ENCODE measurements at regions not wholly inside any gene's neighbourhood (a gene's known extent, or its start where the extent isn't known, plus 50 kb on each side); places are given as distances from the start of the nearest gene placed in this dataset.

GRCh38 chr12:113683574-113683973 lies 211.9 kb upstream of the LHX5 start:
- TF ChIP-seq, protein P1, sequence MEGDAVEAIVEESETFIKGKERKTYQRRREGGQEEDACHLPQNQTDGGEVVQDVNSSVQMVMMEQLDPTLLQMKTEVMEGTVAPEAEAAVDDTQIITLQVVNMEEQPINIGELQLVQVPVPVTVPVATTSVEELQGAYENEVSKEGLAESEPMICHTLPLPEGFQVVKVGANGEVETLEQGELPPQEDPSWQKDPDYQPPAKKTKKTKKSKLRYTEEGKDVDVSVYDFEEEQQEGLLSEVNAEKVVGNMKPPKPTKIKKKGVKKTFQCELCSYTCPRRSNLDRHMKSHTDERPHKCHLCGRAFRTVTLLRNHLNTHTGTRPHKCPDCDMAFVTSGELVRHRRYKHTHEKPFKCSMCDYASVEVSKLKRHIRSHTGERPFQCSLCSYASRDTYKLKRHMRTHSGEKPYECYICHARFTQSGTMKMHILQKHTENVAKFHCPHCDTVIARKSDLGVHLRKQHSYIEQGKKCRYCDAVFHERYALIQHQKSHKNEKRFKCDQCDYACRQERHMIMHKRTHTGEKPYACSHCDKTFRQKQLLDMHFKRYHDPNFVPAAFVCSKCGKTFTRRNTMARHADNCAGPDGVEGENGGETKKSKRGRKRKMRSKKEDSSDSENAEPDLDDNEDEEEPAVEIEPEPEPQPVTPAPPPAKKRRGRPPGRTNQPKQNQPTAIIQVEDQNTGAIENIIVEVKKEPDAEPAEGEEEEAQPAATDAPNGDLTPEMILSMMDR (IDR thresholded peaks at IDR 0.05), result no peak
- TF ChIP-seq POLR2A (IDR thresholded peaks at IDR 0.05) (no peak), POLR2AphosphoS5 (IDR thresholded peaks at IDR 0.05) (no peak), EP300 (IDR thresholded peaks at IDR 0.05) (no peak)
